Breast epithelium (tissue), 3 donors: ENCODE measurements at regions not wholly inside any gene's neighbourhood (a gene's known extent, or its start where the extent isn't known, plus 50 kb on each side); places are given as distances from the start of the nearest gene placed in this dataset.

Source experiments
- POLR2A ChIP-seq: fragments of 450-650 bp; IDR thresholded peaks from one replicate; pipeline ENCODE4 v1.6.1; 2016; ENCODE audit warnings: antibody characterized with exemption, mild to moderate bottlenecking, moderate library complexity
- TF ChIP-seq, protein P1 (sequence below), 3 donors: fragments of 450-650 bp; IDR thresholded peaks; one replicate each; pipeline ENCODE4 v1.5.1; 2016 to 2017; ENCODE audit warnings: antibody characterized with exemption in 3 of 3, mild to moderate bottlenecking in 3 of 3, moderate library complexity in 3 of 3

- TF ChIP-seq POLR2A: no peak
- TF ChIP-seq, protein P1, sequence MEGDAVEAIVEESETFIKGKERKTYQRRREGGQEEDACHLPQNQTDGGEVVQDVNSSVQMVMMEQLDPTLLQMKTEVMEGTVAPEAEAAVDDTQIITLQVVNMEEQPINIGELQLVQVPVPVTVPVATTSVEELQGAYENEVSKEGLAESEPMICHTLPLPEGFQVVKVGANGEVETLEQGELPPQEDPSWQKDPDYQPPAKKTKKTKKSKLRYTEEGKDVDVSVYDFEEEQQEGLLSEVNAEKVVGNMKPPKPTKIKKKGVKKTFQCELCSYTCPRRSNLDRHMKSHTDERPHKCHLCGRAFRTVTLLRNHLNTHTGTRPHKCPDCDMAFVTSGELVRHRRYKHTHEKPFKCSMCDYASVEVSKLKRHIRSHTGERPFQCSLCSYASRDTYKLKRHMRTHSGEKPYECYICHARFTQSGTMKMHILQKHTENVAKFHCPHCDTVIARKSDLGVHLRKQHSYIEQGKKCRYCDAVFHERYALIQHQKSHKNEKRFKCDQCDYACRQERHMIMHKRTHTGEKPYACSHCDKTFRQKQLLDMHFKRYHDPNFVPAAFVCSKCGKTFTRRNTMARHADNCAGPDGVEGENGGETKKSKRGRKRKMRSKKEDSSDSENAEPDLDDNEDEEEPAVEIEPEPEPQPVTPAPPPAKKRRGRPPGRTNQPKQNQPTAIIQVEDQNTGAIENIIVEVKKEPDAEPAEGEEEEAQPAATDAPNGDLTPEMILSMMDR (IDR thresholded peaks at IDR 0.05): no peak
These were observed 148.5 kb upstream of the SESN3 start for GRCh38 chr11:95379479-95379878.
